ENCODE measurements at regions not wholly inside any gene's neighbourhood (a gene's known extent, or its start where the extent isn't known, plus 50 kb on each side); places are given as distances from the start of the nearest gene placed in this dataset.

GRCh38 chr10:91135113-91135512 is 85.3 kb upstream of the PCGF5 start:
- DNase-seq, result no peak

GRCh38 chr10:91137011-91137643 is 83.3 kb upstream of the PCGF5 start:
- DNase-seq, result no peak

DNA sequence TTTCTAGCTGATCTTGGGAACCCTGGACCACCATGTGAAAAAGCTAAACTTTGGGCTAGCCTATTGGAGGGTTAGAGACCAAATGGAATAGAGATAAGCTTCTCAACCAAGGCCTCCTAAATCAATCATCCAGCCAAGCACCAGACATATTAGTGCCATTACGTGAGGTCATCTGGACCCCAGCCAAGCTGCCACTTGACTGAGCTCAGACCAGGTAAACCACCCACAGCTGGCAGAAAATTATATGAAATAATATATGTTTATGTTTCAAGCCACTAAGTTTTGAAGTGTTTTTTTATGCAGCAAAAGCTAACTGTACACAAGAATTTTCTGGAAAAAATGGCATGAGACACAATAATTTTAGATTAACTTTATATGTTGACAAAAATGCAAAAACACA is 82.6 kb upstream of the PCGF5 start:
- no peak for DNase-seq

DNA sequence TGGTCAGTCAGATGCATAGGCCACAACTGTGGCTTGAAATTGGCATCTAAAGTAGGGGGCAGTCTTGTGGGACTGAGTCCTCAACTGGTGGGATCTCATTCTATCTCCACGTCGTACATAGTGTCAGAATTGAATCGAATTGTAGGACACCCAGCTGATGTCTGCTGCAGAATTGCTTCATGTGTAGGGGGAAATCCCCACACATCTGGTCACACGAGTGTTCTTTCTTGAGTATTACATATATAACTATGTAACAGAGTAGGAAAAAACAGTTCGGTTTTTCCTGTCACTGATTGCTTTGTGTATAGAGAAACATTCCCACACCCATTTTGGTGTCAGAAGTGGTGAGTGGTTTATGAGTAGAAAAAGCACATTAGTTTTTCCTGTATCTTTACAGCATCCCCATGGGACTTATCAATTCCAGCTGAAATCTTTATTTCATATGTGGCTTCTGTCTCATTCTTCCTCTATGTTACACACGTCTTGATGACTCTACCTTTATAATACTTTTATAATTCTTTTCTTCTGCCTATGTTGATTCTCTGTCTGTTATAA is 79.4 kb upstream of the PCGF5 start:
- no peak for DNase-seq

DNA sequence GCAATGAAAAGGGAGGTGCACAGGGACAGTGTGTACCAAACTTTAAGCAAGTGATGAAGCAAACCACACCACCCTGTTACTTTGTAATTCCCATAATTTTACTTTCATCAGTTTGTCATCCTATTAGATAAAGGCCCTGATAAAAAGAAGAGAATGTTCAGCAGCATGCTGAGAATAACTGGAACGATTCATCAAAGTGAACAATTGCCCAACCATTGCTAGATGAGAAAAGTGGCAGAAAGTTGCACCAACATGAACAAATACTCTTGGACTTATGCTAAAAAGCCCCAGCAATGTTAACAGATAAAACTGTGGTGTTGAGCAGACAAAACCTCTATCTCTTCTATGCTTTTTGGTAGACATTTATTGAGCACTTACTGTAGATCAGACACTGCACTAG is 75.5 kb upstream of the PCGF5 start:
- no peak for DNase-seq

DNA sequence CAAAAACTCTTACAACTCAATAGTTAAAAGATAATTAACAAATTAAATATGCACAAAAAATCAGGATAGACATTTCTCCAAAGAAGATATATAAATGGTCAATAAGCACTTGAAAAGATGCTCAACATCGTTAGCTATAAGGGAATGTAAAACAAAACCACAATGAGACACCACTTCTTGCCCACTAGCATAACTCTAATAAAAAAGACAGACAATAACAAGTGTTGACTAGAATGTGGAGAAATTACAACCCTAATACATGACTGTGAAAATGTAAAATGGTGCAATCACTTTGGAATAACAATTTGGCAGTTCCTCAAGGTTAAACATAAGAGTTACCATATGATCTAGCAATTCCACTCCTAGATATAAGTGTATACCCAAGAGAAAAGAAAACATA is 74.3 kb upstream of the PCGF5 start:
- DNase-seq, result no peak

- DNase-seq, result no peak
These were observed 70.9 kb upstream of the PCGF5 start for GRCh38 chr10:91149550-91149949.

DNA sequence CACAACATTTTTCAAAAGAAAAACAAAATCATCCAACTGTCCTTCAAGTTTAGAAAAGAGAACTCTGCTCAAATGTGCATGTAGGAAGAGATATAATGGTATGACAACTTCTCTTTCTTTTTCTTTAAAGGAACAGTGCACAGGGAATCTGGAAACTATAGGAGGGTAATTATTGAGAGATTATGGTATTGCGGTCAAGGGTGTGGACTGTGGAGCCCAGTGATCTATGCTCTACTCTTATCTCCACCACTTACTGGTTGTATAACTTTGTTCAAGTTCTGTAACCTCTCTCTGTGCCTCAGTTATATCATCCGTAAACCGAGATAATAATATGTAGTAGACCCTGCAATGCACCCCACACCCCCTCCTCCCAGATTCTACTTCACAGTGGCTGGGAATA is 69.8 kb upstream of the PCGF5 start:
- DNase-seq, result no peak

DNA sequence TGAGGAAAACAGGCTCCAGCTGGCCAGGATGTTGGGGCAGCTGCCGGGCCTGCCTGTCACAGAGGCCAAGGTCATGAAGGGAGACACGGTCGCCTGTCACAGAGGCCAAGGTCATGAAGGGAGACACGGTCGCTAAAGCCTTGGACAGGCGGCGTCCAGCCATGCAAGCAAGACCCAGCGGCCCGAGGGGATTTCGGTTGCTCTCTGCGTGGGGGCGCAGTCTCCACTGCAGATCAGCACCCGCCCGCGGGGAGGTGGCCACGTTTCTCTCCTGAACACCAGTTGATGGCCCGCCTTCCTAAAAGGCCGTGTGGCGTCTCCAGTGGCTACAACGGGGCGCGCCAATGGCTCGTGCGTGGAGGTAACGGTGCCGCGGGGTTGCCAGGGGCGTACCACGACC is 67.0 kb upstream of the PCGF5 start:
- DNase-seq, result no peak

GRCh38 chr10:91154842-91155241 is 65.6 kb upstream of the PCGF5 start:
- no peak for DNase-seq

GRCh38 chr10:91156196-91156595 is 64.3 kb upstream of the PCGF5 start:
- no peak for DNase-seq

DNA sequence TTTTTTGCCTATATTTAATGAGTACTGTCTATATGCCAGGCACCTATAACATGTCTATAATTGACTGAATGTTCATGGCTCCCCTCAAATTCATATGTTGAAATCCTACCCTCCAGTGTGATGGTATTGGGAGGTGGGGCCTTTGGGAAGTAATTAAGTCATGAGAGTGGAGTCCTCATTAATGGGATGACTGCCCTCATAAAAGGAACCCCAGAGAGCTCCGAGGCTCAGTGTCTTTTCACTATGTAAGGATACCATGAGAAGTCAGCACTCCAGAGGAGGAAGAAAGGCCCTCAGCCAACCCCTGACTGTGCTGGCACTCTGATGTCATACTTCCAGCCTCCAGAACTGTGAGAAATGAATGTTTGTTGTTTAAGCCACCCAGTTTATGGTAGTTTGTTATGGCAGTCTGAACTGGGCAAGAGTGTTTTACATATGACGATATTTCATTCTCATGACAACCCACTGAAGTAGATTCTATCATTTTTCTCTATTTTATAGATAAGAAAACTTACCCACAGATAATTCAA is 61.1 kb upstream of the PCGF5 start:
- DNase-seq, result peak in 3 of 56 donors; percentile 6 to 21 (median 13)

DNA sequence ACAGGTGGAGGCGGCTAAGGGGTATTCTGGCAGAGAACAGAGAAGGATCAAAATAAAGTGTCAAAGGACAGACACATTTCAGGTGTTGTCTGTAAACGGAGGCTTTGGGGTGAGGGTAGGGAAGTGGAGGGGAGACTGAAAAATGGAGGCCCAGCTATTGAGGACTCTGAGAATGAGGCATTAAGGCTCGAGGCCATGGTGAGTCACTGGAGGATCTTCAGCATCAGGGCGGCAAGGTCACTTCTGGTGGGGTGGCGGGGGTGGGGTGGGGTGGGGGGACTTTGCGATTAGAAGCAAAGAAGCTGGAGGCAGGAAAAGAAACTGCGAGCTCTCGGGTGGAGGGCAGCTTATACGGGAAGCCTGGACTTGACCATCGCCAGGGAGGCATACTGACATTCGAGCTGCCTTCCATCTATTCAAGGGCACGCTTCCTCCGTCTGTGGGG is 58.4 kb upstream of the PCGF5 start:
- DNase-seq, result peak in 7 of 56 donors; percentile 19 to 64 (median 48)

GRCh38 chr10:91162495-91163268 is 57.8 kb upstream of the PCGF5 start:
- DNase-seq, result peak in 55 of 56 donors; percentile 23 to 94 (median 79)

GRCh38 chr10:91163269-91163868 is 57.1 kb upstream of the PCGF5 start:
- peak in 51 of 56 donors; percentile 20 to 83 (median 68) for DNase-seq

DNA sequence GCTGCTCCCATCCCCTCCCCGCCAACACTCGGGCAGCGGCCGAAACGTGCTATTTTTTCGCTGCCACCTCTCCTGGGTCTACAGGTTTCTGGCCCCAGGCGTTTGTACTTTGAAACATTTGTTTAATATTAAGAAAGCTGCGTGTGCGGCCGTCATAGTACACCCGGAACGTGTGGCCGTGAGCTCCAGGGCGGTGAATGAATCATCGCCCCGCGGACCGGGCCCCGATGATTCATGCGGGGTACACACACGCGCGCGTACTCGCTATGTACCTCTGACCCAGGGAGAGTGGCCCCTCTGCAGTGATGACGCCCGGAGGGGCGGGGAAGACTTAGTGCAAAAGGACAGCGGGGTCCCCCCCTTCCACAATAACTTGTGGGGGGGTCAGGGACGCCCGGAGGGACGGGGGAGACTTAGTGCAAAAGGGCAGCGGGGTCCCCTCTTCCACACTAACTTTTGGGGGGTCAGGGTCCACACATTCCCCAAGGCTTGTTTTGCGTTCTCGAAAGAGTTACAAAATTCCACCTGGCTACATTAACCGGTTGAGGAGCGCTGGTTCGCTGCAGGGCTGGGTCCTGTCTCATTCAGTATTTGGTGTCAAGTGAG is 56.5 kb upstream of the PCGF5 start:
- peak in 41 of 56 donors; percentile 16 to 90 (median 50) for DNase-seq

DNA sequence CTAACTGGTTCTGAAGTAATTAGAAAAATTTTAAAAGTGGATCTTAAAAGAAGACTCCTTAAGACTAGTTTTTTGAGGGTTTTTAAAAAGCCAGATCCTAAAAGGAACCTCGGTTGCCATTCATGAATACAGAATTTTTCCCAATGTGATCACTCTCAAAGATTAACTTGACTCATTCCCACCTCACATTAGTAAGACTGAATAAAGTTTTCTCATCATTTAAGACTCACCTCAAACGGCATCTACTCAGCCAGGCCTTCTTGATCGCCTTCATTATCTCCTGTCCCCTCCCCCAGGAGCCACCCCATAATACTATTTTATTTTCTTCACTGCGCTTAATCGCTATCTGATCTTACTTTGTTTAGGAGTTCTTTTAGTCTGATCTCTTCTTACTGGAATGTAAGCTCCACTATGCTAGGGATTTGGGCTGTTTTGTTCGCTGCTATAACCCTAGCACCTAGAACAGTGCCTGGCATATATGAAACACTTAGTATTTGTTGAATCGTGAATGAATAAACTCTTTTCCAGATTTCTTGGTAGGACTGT is 55.9 kb upstream of the PCGF5 start:
- no peak for DNase-seq

DNA sequence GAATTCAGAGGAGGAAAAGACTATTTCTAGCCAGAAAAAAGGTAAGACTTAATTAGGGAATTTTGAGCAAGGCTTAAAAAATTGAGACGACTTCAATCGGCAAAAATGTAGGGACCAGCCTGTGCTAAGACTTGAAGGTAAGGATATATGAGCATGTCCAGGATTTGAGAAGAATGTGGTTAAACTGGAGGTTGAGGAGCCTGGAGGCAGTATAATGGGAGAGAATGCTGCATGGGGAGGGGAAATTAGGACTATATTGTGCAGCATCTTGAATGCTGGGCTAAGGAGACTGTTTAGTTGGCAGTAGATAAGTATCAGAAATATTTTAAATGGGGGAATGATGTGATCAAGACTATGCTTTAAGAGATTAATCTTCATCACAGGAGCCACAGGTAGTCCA is 53.1 kb upstream of the PCGF5 start:
- DNase-seq, result no peak

DNA sequence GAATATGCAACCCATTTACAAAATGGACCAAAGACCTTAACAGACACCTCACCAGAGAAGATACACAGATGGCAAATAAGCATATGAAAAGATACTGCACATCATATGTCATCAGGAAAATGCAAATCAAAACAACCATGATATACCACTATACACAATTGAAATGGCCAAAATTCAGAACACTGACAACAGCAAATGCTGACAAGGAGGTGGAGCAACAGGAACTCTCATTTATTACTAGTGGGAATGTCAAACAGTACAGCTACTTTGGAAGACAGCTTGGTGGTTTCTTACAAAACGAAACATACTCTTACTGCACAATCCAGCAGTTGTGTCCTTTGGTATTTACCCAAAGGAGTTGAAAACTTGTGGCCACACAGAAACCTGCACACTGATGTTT is 50.0 kb upstream of the PCGF5 start:
- DNase-seq, result no peak
